ENCODE measurements at regions not wholly inside any gene's neighbourhood (a gene's known extent, or its start where the extent isn't known, plus 50 kb on each side); places are given as distances from the start of the nearest gene placed in this dataset.

DNA sequence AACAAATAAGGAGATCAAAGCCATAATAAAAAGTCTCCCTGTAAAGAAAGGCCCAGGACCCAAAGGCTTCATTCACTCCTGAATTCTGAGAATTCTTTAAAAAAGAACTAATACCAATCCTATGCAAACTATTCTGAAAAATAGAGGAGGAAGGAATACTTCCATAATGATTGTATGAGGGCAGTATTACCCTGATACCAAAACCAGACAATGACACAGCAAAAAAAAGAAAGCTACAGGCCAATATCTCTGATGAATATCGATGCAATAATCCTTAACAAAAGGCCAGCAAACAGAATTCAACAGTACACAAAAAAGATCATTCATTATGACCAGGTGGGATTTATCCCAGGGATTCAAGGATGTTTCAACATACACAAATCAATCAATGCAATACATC, 457.8 kb upstream of the FBXO33 start:
- TF ChIP-seq, protein P1, sequence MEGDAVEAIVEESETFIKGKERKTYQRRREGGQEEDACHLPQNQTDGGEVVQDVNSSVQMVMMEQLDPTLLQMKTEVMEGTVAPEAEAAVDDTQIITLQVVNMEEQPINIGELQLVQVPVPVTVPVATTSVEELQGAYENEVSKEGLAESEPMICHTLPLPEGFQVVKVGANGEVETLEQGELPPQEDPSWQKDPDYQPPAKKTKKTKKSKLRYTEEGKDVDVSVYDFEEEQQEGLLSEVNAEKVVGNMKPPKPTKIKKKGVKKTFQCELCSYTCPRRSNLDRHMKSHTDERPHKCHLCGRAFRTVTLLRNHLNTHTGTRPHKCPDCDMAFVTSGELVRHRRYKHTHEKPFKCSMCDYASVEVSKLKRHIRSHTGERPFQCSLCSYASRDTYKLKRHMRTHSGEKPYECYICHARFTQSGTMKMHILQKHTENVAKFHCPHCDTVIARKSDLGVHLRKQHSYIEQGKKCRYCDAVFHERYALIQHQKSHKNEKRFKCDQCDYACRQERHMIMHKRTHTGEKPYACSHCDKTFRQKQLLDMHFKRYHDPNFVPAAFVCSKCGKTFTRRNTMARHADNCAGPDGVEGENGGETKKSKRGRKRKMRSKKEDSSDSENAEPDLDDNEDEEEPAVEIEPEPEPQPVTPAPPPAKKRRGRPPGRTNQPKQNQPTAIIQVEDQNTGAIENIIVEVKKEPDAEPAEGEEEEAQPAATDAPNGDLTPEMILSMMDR (conservative IDR thresholded peaks at IDR 0.05 in 1 of 2, IDR thresholded peaks at IDR 0.05 in 1 of 2; ENCODE audit: low read depth in 1 of 2, low read length in 2 of 2) = no peak
- TF ChIP-seq EZH2 (IDR thresholded peaks at IDR 0.05; ENCODE audit: low read length, missing control alignments) = no peak

DNA sequence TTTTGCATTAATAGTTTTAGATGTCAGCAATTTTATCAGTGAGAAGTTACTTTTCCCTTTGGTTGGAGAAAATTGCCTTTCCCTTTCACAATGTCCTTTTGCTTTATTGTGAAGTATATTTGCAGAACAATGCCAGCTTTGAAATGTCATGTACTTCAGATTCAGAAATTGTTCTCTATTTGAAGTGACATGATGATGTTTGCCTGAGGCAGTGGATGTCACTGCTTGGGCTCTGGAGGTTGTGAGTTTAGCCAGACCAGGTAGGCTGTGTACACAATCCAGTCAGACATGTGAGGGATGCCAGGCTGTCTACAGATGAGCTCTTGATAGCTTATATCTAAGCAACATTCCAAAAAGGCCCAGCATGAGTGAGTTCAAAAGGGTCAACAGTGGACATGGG, 451.9 kb upstream of the FBXO33 start:
- Histone ChIP-seq H2AFZ (ENCODE audit: low read length) (no peak overlapping the region), H3K9me3 (ENCODE audit: control insufficient read depth, insufficient read depth, low read depth, low read length) (no peaks in the 10 kb centered on the region), H3K4me2 (ENCODE audit: extremely low read depth, insufficient read depth, low read length) (no peak overlapping the region), H3K27me3 (ENCODE audit: control insufficient read depth, insufficient read depth, low read length) (no peaks in the 10 kb centered on the region), H3K4me1 (ENCODE audit: control insufficient read depth, extremely low read depth, insufficient read depth, low read length) (no peaks in the 10 kb centered on the region), H4K20me1 (ENCODE audit: control insufficient read depth, extremely low read depth, insufficient read depth, low read length) (no peaks in the 10 kb centered on the region), H3K36me3 (ENCODE audit: control insufficient read depth, insufficient read depth, low read length) (no peaks in the 10 kb centered on the region), H3K4me3 (replicated peaks in 1 of 4; ENCODE audit: control extremely low read depth in 1 of 4, insufficient read depth in 1 of 4, low read depth in 3 of 4, low read length in 4 of 4) (no peak overlapping the region), H3K27ac (ENCODE audit: insufficient read depth, low read length) (no peak overlapping the region), H3K9ac (ENCODE audit: insufficient read depth, low read length) (no peak overlapping the region), H3K79me2 (ENCODE audit: control insufficient read depth, insufficient read depth, low read length) (no peaks in the 10 kb centered on the region)
- DNase-seq (ENCODE audit: low read depth in 2 of 2) = no peak
- TF ChIP-seq, protein P1 (conservative IDR thresholded peaks at IDR 0.05 in 1 of 2, IDR thresholded peaks at IDR 0.05 in 1 of 2; ENCODE audit: low read depth in 1 of 2, low read length in 2 of 2) = no peak
- TF ChIP-seq EZH2 (IDR thresholded peaks at IDR 0.05; ENCODE audit: low read length, missing control alignments) = no peak

More for the DNA sequence above, 457.8 kb upstream of the FBXO33 start:
- Histone ChIP-seq H3K9ac (ENCODE audit: insufficient read depth, low read length) (no peak overlapping the region), H3K79me2 (ENCODE audit: control insufficient read depth, insufficient read depth, low read length) (no peaks in the 10 kb centered on the region), H3K9me3 (ENCODE audit: control insufficient read depth, insufficient read depth, low read depth, low read length) (no peaks in the 10 kb centered on the region), H2AFZ (ENCODE audit: low read length) (no peak overlapping the region), H3K4me2 (ENCODE audit: extremely low read depth, insufficient read depth, low read length) (no peak overlapping the region), H4K20me1 (ENCODE audit: control insufficient read depth, extremely low read depth, insufficient read depth, low read length) (no peaks in the 10 kb centered on the region), H3K4me1 (ENCODE audit: control insufficient read depth, extremely low read depth, insufficient read depth, low read length) (no peaks in the 10 kb centered on the region), H3K36me3 (ENCODE audit: control insufficient read depth, insufficient read depth, low read length) (no peaks in the 10 kb centered on the region), H3K27ac (ENCODE audit: insufficient read depth, low read length) (no peak overlapping the region), H3K27me3 (ENCODE audit: control insufficient read depth, insufficient read depth, low read length) (no peaks in the 10 kb centered on the region), H3K4me3 (replicated peaks in 1 of 4; ENCODE audit: control extremely low read depth in 1 of 4, insufficient read depth in 1 of 4, low read depth in 3 of 4, low read length in 4 of 4) (no peak overlapping the region)
- no peak for DNase-seq (ENCODE audit: low read depth in 2 of 2)

DNA sequence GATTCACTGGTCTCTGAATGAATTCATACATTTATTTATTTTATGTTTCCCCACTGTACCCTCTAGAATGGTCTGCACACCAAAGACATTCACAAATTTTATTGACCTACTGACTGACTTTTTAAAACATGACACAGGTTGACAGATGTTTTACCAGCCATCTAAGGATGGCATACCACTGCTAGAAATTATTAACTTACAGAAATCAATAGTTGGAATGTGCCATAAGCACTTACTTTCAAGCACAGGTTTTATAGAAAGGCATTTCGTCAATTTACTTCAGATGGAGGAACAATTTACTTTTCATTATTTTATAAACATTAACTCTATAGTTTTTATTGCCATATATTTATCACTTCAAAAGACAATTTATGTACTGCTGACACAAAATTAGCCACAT, 448.7 kb upstream of the FBXO33 start:
- H3K27ac ChIP-seq (ENCODE audit: insufficient read depth, low read length) = no peak overlapping the region
- no peak overlapping the region for H2AFZ ChIP-seq (ENCODE audit: low read length)
- no peaks in the 10 kb centered on the region for H3K36me3 ChIP-seq (ENCODE audit: control insufficient read depth, insufficient read depth, low read length)
- no peaks in the 10 kb centered on the region for H3K79me2 ChIP-seq (ENCODE audit: control insufficient read depth, insufficient read depth, low read length)
- no peaks in the 10 kb centered on the region for H4K20me1 ChIP-seq (ENCODE audit: control insufficient read depth, extremely low read depth, insufficient read depth, low read length)
- H3K4me3 ChIP-seq (replicated peaks in 1 of 4; ENCODE audit: control extremely low read depth in 1 of 4, insufficient read depth in 1 of 4, low read depth in 3 of 4, low read length in 4 of 4) = no peak overlapping the region
- TF ChIP-seq EZH2 (IDR thresholded peaks at IDR 0.05; ENCODE audit: low read length, missing control alignments) = no peak
- TF ChIP-seq, protein P1 (conservative IDR thresholded peaks at IDR 0.05 in 1 of 2, IDR thresholded peaks at IDR 0.05 in 1 of 2; ENCODE audit: low read depth in 1 of 2, low read length in 2 of 2) = no peak
- H3K27me3 ChIP-seq (ENCODE audit: control insufficient read depth, insufficient read depth, low read length) = no peaks in the 10 kb centered on the region
- H3K4me2 ChIP-seq (ENCODE audit: extremely low read depth, insufficient read depth, low read length) = no peak overlapping the region
- no peak for DNase-seq (ENCODE audit: low read depth in 2 of 2)
- no peaks in the 10 kb centered on the region for H3K9me3 ChIP-seq (ENCODE audit: control insufficient read depth, insufficient read depth, low read depth, low read length)
- no peak overlapping the region for H3K9ac ChIP-seq (ENCODE audit: insufficient read depth, low read length)
- H3K4me1 ChIP-seq (ENCODE audit: control insufficient read depth, extremely low read depth, insufficient read depth, low read length) = no peaks in the 10 kb centered on the region

Data from fibroblast of lung (primary cell).